Heart left ventricle (tissue), 13 donors: ENCODE measurements at regions not wholly inside any gene's neighbourhood (a gene's known extent, or its start where the extent isn't known, plus 50 kb on each side); places are given as distances from the start of the nearest gene placed in this dataset.

Experiments
- POLR2A ChIP-seq, 2 donors: fragments of 450-650 bp; IDR thresholded peaks; one replicate each; pipeline ENCODE4 v1.6.1; 2017; ENCODE audit warnings: antibody characterized with exemption in 2 of 2, mild to moderate bottlenecking in 2 of 2, moderate library complexity in 2 of 2
- TF ChIP-seq, protein P1 (sequence below), 12 donors: fragments of 200-600 bp; sonication (generic) in 4 of 12; IDR thresholded peaks; one replicate each; pipeline versions ENCODE4 v1.5.0 to v1.8.0; 2018 to 2022; ENCODE audit warnings: antibody characterized with exemption in 12 of 12, mild to moderate bottlenecking in 5 of 12
- donor health status: ischemic (EF 13 %, LVEDD 7.1; RV severe dilation, severe dysfunction).
- donor health status: DM: no; HTN: yes; CAD: no.
- donor health status: DM: no; HTN: no; CAD: no.
- donor health status: ischemic (EF 25% LVEDD 6.9; RV normal size, moderate dysfunction).
- donor health status: ischemic (EF 25% LVEDD 5.7; RV mildly dilated, moderate dysfunction).
- donor health status: ischemic (EF 35%, LVEDD 5.7; RV mildly dilated, moderate dysfunction).
- donor health status: nonischemic (EF 11% LVEDD 7.7; RV severe dilation, severe dysfunction).
- donor health status: DM: yes; HTN: yes; CAD: no.
- donor health status: PGD.
- donor health status: ischemic (EF 29% LVEDD 5.4; RV normal size, mild dysfunction).
- donor health status: nonischemic (EF 23%, LVEDD 6.1; RV moderate dilation, normal function).

DNA sequence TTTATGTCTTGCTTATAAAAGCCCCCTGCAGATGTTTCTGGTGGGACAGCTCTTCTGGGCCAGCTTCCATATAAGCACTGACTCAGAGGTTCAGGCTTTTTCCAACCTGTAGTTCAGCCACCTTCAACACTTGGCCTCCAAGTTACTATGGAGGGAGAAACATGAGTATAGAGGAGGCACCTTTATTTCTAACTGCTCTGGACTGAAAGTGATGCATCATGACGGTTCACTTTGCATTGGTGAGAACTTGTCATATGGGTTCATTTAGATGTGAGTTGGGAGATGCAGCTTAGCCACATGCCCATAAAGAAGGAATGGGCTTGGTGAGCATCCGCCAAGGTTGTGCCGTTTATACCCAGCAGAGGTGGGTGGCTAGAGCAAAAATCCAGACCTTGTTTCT, 58.8 kb upstream of the CFAP161 start:
- TF ChIP-seq, protein P1, sequence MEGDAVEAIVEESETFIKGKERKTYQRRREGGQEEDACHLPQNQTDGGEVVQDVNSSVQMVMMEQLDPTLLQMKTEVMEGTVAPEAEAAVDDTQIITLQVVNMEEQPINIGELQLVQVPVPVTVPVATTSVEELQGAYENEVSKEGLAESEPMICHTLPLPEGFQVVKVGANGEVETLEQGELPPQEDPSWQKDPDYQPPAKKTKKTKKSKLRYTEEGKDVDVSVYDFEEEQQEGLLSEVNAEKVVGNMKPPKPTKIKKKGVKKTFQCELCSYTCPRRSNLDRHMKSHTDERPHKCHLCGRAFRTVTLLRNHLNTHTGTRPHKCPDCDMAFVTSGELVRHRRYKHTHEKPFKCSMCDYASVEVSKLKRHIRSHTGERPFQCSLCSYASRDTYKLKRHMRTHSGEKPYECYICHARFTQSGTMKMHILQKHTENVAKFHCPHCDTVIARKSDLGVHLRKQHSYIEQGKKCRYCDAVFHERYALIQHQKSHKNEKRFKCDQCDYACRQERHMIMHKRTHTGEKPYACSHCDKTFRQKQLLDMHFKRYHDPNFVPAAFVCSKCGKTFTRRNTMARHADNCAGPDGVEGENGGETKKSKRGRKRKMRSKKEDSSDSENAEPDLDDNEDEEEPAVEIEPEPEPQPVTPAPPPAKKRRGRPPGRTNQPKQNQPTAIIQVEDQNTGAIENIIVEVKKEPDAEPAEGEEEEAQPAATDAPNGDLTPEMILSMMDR (IDR thresholded peaks at IDR 0.05), result no peak
- no peak for TF ChIP-seq POLR2A (IDR thresholded peaks at IDR 0.05)
